ENCODE measurements at regions not wholly inside any gene's neighbourhood (a gene's known extent, or its start where the extent isn't known, plus 50 kb on each side); places are given as distances from the start of the nearest gene placed in this dataset.

DNA sequence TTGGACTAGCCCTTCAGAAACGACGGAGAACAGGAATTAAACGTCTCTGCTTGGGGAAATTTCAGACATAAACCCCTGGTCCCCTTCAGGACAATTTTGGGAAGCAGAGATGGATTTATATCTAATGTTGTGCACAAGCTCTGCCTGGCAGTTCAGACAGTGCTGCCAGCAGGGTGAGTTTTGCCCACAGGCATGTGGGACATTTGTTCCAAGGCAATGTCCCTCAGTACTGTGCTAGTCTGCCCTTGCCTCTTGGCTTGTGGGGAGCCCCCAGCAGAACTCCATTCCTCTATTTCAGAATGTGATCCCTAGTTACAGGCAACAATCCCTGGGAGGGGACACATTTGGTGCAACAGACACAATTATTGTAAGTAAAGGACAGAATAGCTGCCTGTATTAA is 76.5 kb upstream of the GPR12 start:
- POLR2A ChIA-PET: no interaction called here
- Mint-ChIP-seq H3K4me1 (ENCODE audit: low read depth, unreplicated experiment) (no peaks in the 10 kb centered on the region), H3K4me3 (ENCODE audit: unreplicated experiment) (no peak overlapping the region), H3K36me3 (ENCODE audit: insufficient read depth, unreplicated experiment) (no peaks in the 10 kb centered on the region), H3K27ac (ENCODE audit: unreplicated experiment) (no peak overlapping the region), H3K27me3 (ENCODE audit: insufficient read depth, unreplicated experiment) (peaks cover 36% of the 10 kb centered on the region), H3K9me3 (ENCODE audit: unreplicated experiment) (no peaks in the 10 kb centered on the region)
- TF ChIP-seq, protein P1, sequence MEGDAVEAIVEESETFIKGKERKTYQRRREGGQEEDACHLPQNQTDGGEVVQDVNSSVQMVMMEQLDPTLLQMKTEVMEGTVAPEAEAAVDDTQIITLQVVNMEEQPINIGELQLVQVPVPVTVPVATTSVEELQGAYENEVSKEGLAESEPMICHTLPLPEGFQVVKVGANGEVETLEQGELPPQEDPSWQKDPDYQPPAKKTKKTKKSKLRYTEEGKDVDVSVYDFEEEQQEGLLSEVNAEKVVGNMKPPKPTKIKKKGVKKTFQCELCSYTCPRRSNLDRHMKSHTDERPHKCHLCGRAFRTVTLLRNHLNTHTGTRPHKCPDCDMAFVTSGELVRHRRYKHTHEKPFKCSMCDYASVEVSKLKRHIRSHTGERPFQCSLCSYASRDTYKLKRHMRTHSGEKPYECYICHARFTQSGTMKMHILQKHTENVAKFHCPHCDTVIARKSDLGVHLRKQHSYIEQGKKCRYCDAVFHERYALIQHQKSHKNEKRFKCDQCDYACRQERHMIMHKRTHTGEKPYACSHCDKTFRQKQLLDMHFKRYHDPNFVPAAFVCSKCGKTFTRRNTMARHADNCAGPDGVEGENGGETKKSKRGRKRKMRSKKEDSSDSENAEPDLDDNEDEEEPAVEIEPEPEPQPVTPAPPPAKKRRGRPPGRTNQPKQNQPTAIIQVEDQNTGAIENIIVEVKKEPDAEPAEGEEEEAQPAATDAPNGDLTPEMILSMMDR (IDR thresholded peaks at IDR 0.05; ENCODE audit: insufficient read depth in 1 of 2, low read depth in 1 of 2, low read length in 1 of 2, severe bottlenecking in 1 of 2, unreplicated experiment in 1 of 2): no peak
- no peak for DNase-seq
- BruUV-seq (replicated peaks): no TSS peak
- Histone ChIP-seq H3K4me3 (ENCODE audit: low read depth, low read length) (no peak overlapping the region), H3K36me3 (ENCODE audit: control insufficient read depth, insufficient read depth, low read length) (no peaks in the 10 kb centered on the region), H3K27me3 (replicated peaks; ENCODE audit: control insufficient read depth, insufficient read depth, low read length) (no peaks in the 10 kb centered on the region; the same call in 1 of the 2 replicates), H3K4me1 (no peaks in the 10 kb centered on the region), H3K9me3 (no peaks in the 10 kb centered on the region)
- intact Hi-C loops (cut with micrococcal nuclease; ENCODE audit: unreplicated experiment): no loop called here
- CTCF ChIA-PET: no interaction called here

DNA sequence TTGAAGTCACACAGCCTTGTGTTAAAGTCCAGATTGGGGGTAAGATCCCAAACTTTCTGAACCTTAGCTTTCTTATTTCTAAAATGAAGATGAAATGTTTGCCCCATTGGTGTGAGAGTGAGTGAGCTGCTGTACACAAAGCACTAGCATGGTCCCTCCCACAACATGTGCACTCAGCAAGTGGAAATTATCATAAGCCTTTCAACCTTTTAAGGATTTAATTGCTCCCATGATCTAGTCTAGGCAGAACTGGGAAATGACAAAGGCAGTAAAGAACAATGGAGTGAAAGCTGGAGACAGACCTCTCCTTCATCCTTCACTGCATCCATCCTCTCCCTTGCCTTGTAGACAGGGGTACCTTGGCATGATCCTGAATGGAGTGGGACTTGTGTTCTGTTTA is 76.0 kb upstream of the GPR12 start:
- intact Hi-C loops (cut with micrococcal nuclease; ENCODE audit: unreplicated experiment): no loop called here
- no peaks in the 10 kb centered on the region for H3K4me1 Mint-ChIP-seq (ENCODE audit: low read depth, unreplicated experiment)
- TF ChIP-seq, protein P1 (IDR thresholded peaks at IDR 0.05; ENCODE audit: insufficient read depth in 1 of 2, low read depth in 1 of 2, low read length in 1 of 2, severe bottlenecking in 1 of 2, unreplicated experiment in 1 of 2): no peak

DNA sequence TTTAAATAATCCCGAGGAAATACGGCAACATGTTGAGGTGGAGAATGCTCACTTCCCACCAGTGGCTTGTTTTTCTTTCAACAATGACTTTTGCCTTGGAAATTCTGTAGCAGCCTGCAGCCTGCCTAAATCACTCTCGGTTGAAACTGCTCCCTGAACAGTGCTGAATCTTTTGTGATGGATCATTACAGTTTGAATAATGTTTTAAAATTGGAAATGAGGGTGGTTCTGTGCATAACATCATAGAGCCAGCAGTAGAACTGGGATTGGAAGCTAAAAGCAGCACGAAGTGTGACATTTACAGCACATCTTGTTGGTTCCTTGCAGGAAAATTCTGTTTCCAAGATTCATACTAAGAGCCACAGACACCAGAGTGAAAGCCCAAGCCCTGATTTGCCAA is 74.1 kb upstream of the GPR12 start:
- H3K36me3 Mint-ChIP-seq (ENCODE audit: insufficient read depth, unreplicated experiment): no peaks in the 10 kb centered on the region

More for the DNA sequence above, 76.0 kb upstream of the GPR12 start:
- CTCF ChIA-PET: no interaction called here
- Histone ChIP-seq H3K4me1 (no peaks in the 10 kb centered on the region), H3K4me3 (ENCODE audit: low read depth, low read length) (no peak overlapping the region), H3K27me3 (replicated peaks; ENCODE audit: control insufficient read depth, insufficient read depth, low read length) (no peaks in the 10 kb centered on the region; the same call in 1 of the 2 replicates), H3K9me3 (no peaks in the 10 kb centered on the region), H3K36me3 (ENCODE audit: control insufficient read depth, insufficient read depth, low read length) (no peaks in the 10 kb centered on the region)
- H3K27ac Mint-ChIP-seq (ENCODE audit: unreplicated experiment): no peak overlapping the region
- H3K36me3 Mint-ChIP-seq (ENCODE audit: insufficient read depth, unreplicated experiment): no peaks in the 10 kb centered on the region
- peaks cover 40% of the 10 kb centered on the region for H3K27me3 Mint-ChIP-seq (ENCODE audit: insufficient read depth, unreplicated experiment)
- no peak overlapping the region for H3K4me3 Mint-ChIP-seq (ENCODE audit: unreplicated experiment)
- no TSS peak for BruUV-seq (replicated peaks)
- DNase-seq: no peak
- POLR2A ChIA-PET: no interaction called here
- H3K9me3 Mint-ChIP-seq (ENCODE audit: unreplicated experiment): no peaks in the 10 kb centered on the region

More for the DNA sequence above, 74.1 kb upstream of the GPR12 start:
- POLR2A ChIA-PET: no interaction called here
- CTCF ChIA-PET: no interaction called here
- no peak overlapping the region for H3K27ac Mint-ChIP-seq (ENCODE audit: unreplicated experiment)
- Histone ChIP-seq H3K36me3 (ENCODE audit: control insufficient read depth, insufficient read depth, low read length) (no peaks in the 10 kb centered on the region), H3K9me3 (no peaks in the 10 kb centered on the region), H3K4me1 (no peaks in the 10 kb centered on the region), H3K27me3 (replicated peaks; ENCODE audit: control insufficient read depth, insufficient read depth, low read length) (no peaks in the 10 kb centered on the region; the same call in 1 of the 2 replicates), H3K4me3 (ENCODE audit: low read depth, low read length) (no peak overlapping the region)
- DNase-seq: no peak
- TF ChIP-seq, protein P1 (IDR thresholded peaks at IDR 0.05; ENCODE audit: insufficient read depth in 1 of 2, low read depth in 1 of 2, low read length in 1 of 2, severe bottlenecking in 1 of 2, unreplicated experiment in 1 of 2): no peak
- H3K9me3 Mint-ChIP-seq (ENCODE audit: unreplicated experiment): no peaks in the 10 kb centered on the region
- H3K4me1 Mint-ChIP-seq (ENCODE audit: low read depth, unreplicated experiment): no peaks in the 10 kb centered on the region
- H3K27me3 Mint-ChIP-seq (ENCODE audit: insufficient read depth, unreplicated experiment): peaks cover 32% of the 10 kb centered on the region
- no TSS peak for BruUV-seq (replicated peaks)
- intact Hi-C loops (cut with micrococcal nuclease; ENCODE audit: unreplicated experiment): no loop called here
- H3K4me3 Mint-ChIP-seq (ENCODE audit: unreplicated experiment): no peak overlapping the region
